ENCODE measurements at regions not wholly inside any gene's neighbourhood (a gene's known extent, or its start where the extent isn't known, plus 50 kb on each side); places are given as distances from the start of the nearest gene placed in this dataset.

DNA sequence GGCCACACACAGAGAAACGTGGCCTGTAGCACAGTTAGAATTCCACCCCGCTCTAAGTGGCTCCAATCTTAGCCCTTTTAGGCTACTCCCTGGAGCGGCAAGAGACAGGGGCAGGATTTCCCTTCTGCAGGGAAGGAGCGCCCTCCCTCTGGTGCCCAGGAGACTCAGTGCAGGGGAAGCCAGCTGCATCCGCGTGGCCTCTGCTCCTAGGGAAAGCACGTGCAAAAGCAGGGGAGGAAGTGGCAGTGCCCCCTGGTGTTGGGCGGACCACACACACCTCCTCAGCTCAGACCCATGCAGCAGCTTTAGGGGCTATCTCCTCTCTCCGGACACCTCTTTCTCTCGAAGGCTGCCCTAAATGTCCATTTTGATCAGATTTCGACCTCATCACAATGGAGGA is 50.0 kb downstream of the SPRING1 start:
- TF ChIP-seq, protein P1, sequence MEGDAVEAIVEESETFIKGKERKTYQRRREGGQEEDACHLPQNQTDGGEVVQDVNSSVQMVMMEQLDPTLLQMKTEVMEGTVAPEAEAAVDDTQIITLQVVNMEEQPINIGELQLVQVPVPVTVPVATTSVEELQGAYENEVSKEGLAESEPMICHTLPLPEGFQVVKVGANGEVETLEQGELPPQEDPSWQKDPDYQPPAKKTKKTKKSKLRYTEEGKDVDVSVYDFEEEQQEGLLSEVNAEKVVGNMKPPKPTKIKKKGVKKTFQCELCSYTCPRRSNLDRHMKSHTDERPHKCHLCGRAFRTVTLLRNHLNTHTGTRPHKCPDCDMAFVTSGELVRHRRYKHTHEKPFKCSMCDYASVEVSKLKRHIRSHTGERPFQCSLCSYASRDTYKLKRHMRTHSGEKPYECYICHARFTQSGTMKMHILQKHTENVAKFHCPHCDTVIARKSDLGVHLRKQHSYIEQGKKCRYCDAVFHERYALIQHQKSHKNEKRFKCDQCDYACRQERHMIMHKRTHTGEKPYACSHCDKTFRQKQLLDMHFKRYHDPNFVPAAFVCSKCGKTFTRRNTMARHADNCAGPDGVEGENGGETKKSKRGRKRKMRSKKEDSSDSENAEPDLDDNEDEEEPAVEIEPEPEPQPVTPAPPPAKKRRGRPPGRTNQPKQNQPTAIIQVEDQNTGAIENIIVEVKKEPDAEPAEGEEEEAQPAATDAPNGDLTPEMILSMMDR (IDR thresholded peaks at IDR 0.05) = peak in 1 of 2 experiments; percentile 35
- intact Hi-C loops (cut with DNase I; ENCODE audit: low total_unique reads) = no loop called here
- peaks cover 0 to 12% of the 10 kb centered on the region in 2 donors for H3K27me3 ChIP-seq
- H3K9me3 ChIP-seq = no peaks in the 10 kb centered on the region
- H3K4me3 ChIP-seq = no peak overlapping the region
- H3K36me3 ChIP-seq = no peaks in the 10 kb centered on the region
- DNase-seq = peak in 1 of 2 donors; percentile 68
- no peaks in the 10 kb centered on the region for H3K4me1 ChIP-seq
- H3K27ac ChIP-seq = no peak overlapping the region

DNA sequence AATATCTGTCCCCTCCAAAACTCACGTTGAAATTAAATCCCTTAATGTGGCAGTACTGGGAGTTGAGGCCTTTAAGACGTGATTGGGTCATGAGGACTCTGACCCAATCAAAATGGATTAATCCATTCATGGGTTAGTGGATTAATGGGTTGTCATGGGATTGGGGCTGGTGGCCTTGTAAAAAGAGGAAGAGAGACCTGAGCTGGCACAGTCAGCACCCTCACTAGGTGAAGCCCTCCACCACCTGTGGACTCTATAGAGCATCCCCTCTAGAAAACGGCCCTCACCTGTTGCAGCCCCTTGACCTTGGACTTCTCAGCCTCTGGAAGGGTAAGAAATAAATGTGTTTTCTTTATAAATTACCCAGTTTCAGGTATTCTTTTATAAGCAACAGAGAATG is 53.0 kb downstream of the SPRING1 start:
- Histone ChIP-seq H3K36me3 (no peaks in the 10 kb centered on the region), H3K4me1 (no peaks in the 10 kb centered on the region), H3K27ac (no peak overlapping the region), H3K9me3 (no peaks in the 10 kb centered on the region), H3K27me3 (peaks cover 0 to 6% of the 10 kb centered on the region in 2 donors), H3K4me3 (no peak overlapping the region)
- intact Hi-C loops (cut with DNase I; ENCODE audit: low total_unique reads) = no loop called here
- DNase-seq = no peak
- TF ChIP-seq, protein P1 (IDR thresholded peaks at IDR 0.05) = no peak

DNA sequence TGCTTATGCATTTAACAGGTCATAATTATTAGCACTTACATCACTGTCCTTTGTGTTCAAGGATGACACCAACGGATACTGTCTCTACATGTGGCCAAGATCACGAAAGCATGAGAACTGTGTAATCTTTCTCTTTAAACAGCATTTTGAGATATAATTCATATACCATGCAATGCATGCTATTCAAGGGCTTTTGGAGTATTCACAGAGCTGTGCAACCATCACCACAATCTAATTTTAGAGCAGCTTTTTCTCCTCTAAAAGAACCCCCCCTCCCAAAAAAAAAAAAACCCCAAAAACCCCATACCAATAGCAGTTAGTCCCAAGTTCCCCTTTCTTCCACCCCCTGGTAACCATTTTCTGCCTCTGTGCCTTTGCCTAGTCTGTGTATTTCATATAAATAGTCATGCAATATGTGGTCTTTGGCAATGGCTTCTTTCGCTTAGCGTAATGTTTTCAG is 60.6 kb downstream of the SPRING1 start:
- intact Hi-C loops (cut with DNase I; ENCODE audit: low total_unique reads) = no loop called here
- H3K9me3 ChIP-seq = no peaks in the 10 kb centered on the region
- no peak overlapping the region for H3K27ac ChIP-seq
- peaks cover 0 to 9% (median 6%) of the 10 kb centered on the region in 4 donors for H3K4me1 ChIP-seq
- peaks cover 0 to 5% of the 10 kb centered on the region in 2 donors for H3K27me3 ChIP-seq
- TF ChIP-seq, protein P1 (IDR thresholded peaks at IDR 0.05) = no peak
- DNase-seq = no peak
- no peaks in the 10 kb centered on the region for H3K36me3 ChIP-seq
- H3K4me3 ChIP-seq = no peak overlapping the region

DNA sequence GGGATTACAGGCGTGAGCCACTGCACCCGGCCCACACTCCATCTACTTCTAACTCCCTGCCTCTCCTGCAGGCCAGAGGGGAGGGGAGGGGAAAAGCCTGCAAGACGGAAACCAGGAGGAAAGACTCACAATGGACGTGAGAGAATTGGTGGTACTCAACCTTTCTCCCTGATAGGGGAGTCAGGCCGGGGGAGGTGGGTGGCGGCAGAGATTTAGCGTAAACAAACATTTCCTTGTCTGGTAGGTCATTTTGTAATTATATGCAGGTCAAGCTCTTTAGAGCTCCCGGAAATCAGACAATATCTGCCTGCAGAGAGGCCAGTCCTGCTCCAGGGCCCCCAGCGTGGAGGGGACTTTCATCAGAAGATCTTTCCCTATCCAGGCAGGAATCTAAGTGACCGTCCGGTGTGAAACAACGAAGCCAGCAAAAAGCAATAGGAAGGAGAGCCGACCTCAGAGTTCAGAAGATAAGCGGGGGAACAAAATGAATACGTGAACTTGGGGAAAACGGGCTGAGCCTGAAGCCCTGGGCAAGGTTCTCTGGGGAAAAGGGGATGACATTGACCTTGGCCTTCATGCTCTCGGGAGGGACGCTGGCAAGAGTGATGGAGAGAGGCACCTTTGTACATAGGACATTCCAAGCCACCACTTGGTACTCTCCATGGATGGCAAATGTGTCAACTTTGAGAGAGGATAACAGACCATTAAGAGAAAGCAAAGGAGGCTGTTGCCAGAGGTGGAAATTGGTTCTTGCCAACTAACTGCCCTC is 62.3 kb downstream of the SPRING1 start:
- DNase-seq = peak in 1 of 2 donors; percentile 23

DNA sequence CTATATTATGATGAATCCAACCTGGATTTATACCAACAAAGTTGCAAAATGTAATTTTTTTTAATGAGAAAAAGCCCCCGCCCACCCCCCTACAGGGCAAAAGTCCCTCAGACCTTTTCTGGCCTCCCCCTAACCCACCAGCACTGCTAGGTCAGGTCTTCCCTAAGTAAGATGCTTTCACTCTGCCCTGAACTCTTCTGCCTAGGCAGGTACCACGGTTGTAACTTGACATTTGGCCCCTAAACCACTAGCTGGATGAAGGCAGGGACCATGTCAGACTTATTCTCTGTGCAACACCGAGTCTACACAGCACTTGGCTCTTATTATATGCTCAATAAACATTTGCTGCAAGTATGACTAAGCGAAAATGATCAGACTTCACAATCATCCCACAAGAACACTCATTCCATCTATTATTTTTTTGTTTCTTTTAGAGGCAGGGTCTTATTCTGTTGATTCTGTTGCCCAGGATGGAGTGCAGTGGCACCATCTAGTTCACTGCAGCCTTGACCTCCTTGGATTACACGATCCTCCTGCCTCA is 63.2 kb downstream of the SPRING1 start:
- Histone ChIP-seq H3K4me1 (peaks cover 0 to 9% (median 6%) of the 10 kb centered on the region in 4 donors), H3K4me3 (no peak overlapping the region), H3K36me3 (no peaks in the 10 kb centered on the region), H3K9me3 (no peaks in the 10 kb centered on the region), H3K27ac (no peak overlapping the region), H3K27me3 (no peaks in the 10 kb centered on the region)
- TF ChIP-seq, protein P1 (IDR thresholded peaks at IDR 0.05) = no peak
- intact Hi-C loops (cut with DNase I; ENCODE audit: low total_unique reads) = no loop called here
- no peak for DNase-seq

More for the DNA sequence above, 62.3 kb downstream of the SPRING1 start:
- Histone ChIP-seq H3K27ac (no peak overlapping the region), H3K4me3 (no peak overlapping the region), H3K36me3 (no peaks in the 10 kb centered on the region), H3K4me1 (peaks cover 0 to 9% (median 6%) of the 10 kb centered on the region in 4 donors), H3K27me3 (no peaks in the 10 kb centered on the region), H3K9me3 (no peaks in the 10 kb centered on the region)
- intact Hi-C loops (cut with DNase I; ENCODE audit: low total_unique reads) = no loop called here
- TF ChIP-seq, protein P1 (IDR thresholded peaks at IDR 0.05) = no peak
